HL-60 (cell line): ENCODE measurements at regions not wholly inside any gene's neighbourhood (a gene's known extent, or its start where the extent isn't known, plus 50 kb on each side); places are given as distances from the start of the nearest gene placed in this dataset.

ENCODE experiments used
- DNase-seq, 2 experiments: peaks; one replicate each; pipeline ENCODE4 v3.0.0-alpha.2; 2010 to 2020; ENCODE audit warnings: low read depth in 1 of 2, low spot score in 1 of 2
- H3K27ac ChIP-seq: fragments of 250-450 bp; sonication (Bioruptor Pico); replicated peaks from 2 replicates; pipeline ENCODE4 v1.5.1; 2020; ENCODE audit warnings: mild to moderate bottlenecking, moderate library complexity
- H3K27me3 ChIP-seq: fragments of 250-450 bp; sonication (Bioruptor Pico); 2 replicates; pipeline ENCODE4 v1.5.1; 2021; ENCODE audit warnings: mild to moderate bottlenecking, moderate library complexity; ENCODE audit not compliant: insufficient read depth, poor library complexity, severe bottlenecking
- H3K4me3 ChIP-seq: replicated peaks from 2 replicates; pipeline ENCODE4 v1.5.1; 2011; ENCODE audit warnings: mild to moderate bottlenecking, control low read depth, low read length; ENCODE audit not compliant: insufficient read depth
- CTCF ChIP-seq: IDR thresholded peaks from one replicate; pipeline ENCODE4 v1.5.1; 2011; ENCODE audit warnings: low read length, control low read depth, inconsistent platforms; ENCODE audit not compliant: insufficient read depth
- GABPA ChIP-seq: IDR thresholded peaks from 2 replicates; pipeline ENCODE4 v1.6.1; 2012; ENCODE audit warnings: low read depth
- POLR2AphosphoS5 ChIP-seq: IDR thresholded peaks from 2 replicates; pipeline ENCODE4 v1.6.1; 2012; ENCODE audit warnings: low read depth
- REST ChIP-seq: IDR thresholded peaks from 2 replicates; pipeline ENCODE4 v1.6.1; 2012; ENCODE audit warnings: low read depth; ENCODE audit not compliant: insufficient replicate concordance
- SPI1 ChIP-seq: IDR thresholded peaks from 2 replicates; pipeline ENCODE4 v1.6.1; 2012; ENCODE audit warnings: low read depth, mild to moderate bottlenecking, borderline replicate concordance

- Histone ChIP-seq H3K4me3 (no peak overlapping the region), H3K27me3 (no peaks in the 10 kb centered on the region), H3K27ac (no peak overlapping the region)
- TF ChIP-seq SPI1 (no peak), POLR2AphosphoS5 (no peak), GABPA (no peak), CTCF (no peak), REST (no peak)
- no peak for DNase-seq
These were observed 175.2 kb downstream of the PSAT1 start for GRCh38 chr9:78472111-78472510.

- H3K27me3 ChIP-seq: no peaks in the 10 kb centered on the region
- TF ChIP-seq GABPA (no peak), SPI1 (no peak), CTCF (no peak), REST (no peak), POLR2AphosphoS5 (no peak)
- no peak overlapping the region for H3K27ac ChIP-seq
- no peak overlapping the region for H3K4me3 ChIP-seq
- no peak for DNase-seq
These were observed 182.5 kb downstream of the PSAT1 start for GRCh38 chr9:78479441-78479840.

- TF ChIP-seq POLR2AphosphoS5 (no peak), SPI1 (no peak), REST (no peak), GABPA (no peak), CTCF (no peak)
- no peak overlapping the region for H3K27ac ChIP-seq
- DNase-seq: no peak
- H3K27me3 ChIP-seq: no peaks in the 10 kb centered on the region
- no peak overlapping the region for H3K4me3 ChIP-seq
These were observed 189.7 kb downstream of the PSAT1 start for GRCh38 chr9:78486661-78487060.
